ENCODE measurements at regions not wholly inside any gene's neighbourhood (a gene's known extent, or its start where the extent isn't known, plus 50 kb on each side); places are given as distances from the start of the nearest gene placed in this dataset.
A peak's percentile ranks its signal among the peaks of the same experiment; 100 is the strongest.

DNA sequence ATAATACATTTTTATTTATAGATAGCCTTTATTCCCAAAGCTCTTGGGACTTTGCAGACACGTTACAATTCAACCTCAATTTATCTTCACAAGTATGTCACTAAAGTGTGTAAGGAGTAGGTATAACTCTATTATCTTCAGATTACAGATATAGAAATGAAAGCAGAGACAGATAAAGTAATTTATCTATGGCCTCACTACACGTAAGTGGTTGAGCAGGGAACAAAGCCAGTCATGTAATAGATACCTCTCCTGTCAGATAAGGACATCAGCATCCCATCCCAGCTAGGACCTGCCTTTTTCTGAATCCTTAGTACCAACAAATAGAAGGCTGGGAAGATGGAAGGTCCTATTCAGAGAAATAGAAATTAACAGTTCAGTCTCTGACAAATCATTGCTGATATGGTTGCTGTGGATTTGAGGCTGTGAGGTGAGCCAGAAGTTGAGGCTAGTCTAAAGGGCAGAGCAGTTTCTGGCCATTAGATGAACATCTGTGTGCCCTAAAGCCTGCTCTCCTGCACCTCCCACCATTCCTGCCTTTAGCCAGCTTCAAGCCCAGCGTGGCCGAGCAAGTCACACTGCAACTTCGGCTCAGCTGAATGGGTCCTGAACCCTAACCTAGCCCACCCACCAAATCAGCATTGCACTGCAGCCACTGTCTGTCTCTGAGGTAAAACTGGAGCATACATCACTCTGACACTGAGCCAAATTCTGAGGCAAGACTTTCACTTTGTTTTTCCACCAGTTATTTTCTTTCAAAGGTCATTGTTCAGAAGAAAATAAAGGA is 71.1 kb upstream of the PLEKHA5 start:
- intact Hi-C loops (cut with micrococcal nuclease; ENCODE audit: unreplicated experiment): no loop called here
- no peak for DNase-seq
- Mint-ChIP-seq H3K27ac (ENCODE audit: unreplicated experiment) (no peak overlapping the region), H3K4me3 (ENCODE audit: low read depth, unreplicated experiment) (no peak overlapping the region), H3K27me3 (ENCODE audit: unreplicated experiment) (no peaks in the 10 kb centered on the region), H3K36me3 (ENCODE audit: insufficient read depth, unreplicated experiment) (no peaks in the 10 kb centered on the region), H3K4me1 (ENCODE audit: low read depth, unreplicated experiment) (peaks cover 13% of the 10 kb centered on the region), H3K9me3 (ENCODE audit: low read depth, unreplicated experiment) (no peaks in the 10 kb centered on the region)
- TF ChIP-seq, protein P1, sequence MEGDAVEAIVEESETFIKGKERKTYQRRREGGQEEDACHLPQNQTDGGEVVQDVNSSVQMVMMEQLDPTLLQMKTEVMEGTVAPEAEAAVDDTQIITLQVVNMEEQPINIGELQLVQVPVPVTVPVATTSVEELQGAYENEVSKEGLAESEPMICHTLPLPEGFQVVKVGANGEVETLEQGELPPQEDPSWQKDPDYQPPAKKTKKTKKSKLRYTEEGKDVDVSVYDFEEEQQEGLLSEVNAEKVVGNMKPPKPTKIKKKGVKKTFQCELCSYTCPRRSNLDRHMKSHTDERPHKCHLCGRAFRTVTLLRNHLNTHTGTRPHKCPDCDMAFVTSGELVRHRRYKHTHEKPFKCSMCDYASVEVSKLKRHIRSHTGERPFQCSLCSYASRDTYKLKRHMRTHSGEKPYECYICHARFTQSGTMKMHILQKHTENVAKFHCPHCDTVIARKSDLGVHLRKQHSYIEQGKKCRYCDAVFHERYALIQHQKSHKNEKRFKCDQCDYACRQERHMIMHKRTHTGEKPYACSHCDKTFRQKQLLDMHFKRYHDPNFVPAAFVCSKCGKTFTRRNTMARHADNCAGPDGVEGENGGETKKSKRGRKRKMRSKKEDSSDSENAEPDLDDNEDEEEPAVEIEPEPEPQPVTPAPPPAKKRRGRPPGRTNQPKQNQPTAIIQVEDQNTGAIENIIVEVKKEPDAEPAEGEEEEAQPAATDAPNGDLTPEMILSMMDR (IDR thresholded peaks at IDR 0.05; ENCODE audit: unreplicated experiment): no peak
- no TSS peak for BruUV-seq (replicated peaks)
- CTCF ChIA-PET: no interaction called here

DNA sequence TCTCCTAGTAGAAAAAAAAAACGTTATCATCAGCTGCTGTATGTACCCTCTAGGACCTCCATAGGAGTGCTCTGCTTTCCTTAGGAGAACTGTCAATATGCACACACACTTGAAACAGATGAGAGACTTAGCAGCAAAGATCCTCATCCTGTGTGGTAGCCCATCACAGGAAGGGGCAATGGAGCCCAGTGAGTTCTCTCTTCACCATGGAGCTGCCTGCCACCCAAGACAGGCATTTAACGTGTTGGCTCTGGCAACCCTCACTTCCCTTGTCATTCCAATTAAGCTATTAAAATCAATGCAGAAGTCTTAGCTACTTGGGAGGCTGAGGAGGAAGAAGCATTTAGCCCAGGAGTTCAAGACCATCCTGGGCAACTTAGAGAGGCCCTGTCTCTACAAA is 64.8 kb upstream of the PLEKHA5 start:
- intact Hi-C loops (cut with micrococcal nuclease; ENCODE audit: unreplicated experiment): loop anchor here (5.0 kb wide), 2 partner anchors 42 to 202 kb away; no protein-coding TSS in a partner anchor
- Mint-ChIP-seq H3K36me3 (ENCODE audit: insufficient read depth, unreplicated experiment) (no peaks in the 10 kb centered on the region), H3K4me1 (ENCODE audit: low read depth, unreplicated experiment) (peaks cover 36% of the 10 kb centered on the region), H3K9me3 (ENCODE audit: low read depth, unreplicated experiment) (no peaks in the 10 kb centered on the region), H3K27me3 (ENCODE audit: unreplicated experiment) (no peaks in the 10 kb centered on the region), H3K4me3 (ENCODE audit: low read depth, unreplicated experiment) (no peak overlapping the region), H3K27ac (ENCODE audit: unreplicated experiment) (no peak overlapping the region)
- TF ChIP-seq, protein P1 (IDR thresholded peaks at IDR 0.05; ENCODE audit: unreplicated experiment): no peak
- CTCF ChIA-PET: no interaction called here
- DNase-seq: no peak
- BruUV-seq (replicated peaks): no TSS peak

- DNase-seq: no peak
- intact Hi-C loops (cut with micrococcal nuclease; ENCODE audit: unreplicated experiment): loop anchor here (5.0 kb wide), 2 partner anchors 43 to 203 kb away; no protein-coding TSS in a partner anchor
- TF ChIP-seq, protein P1 (IDR thresholded peaks at IDR 0.05; ENCODE audit: unreplicated experiment): no peak
- CTCF ChIA-PET: interaction anchor here (2.2 kb wide), 1 partner anchor 31 kb away, joined by 25 read pairs; no protein-coding TSS in a partner anchor
- no TSS peak for BruUV-seq (replicated peaks)
- Mint-ChIP-seq H3K9me3 (ENCODE audit: low read depth, unreplicated experiment) (no peaks in the 10 kb centered on the region), H3K4me1 (ENCODE audit: low read depth, unreplicated experiment) (peaks cover 36% of the 10 kb centered on the region), H3K27ac (ENCODE audit: unreplicated experiment) (peak overlapping the region; percentile 93), H3K36me3 (ENCODE audit: insufficient read depth, unreplicated experiment) (no peaks in the 10 kb centered on the region), H3K27me3 (ENCODE audit: unreplicated experiment) (no peaks in the 10 kb centered on the region), H3K4me3 (ENCODE audit: low read depth, unreplicated experiment) (peak overlapping the region; percentile 60)
These were observed 64.3 kb upstream of the PLEKHA5 start for GRCh38 chr12:19065223-19065622.

DNA sequence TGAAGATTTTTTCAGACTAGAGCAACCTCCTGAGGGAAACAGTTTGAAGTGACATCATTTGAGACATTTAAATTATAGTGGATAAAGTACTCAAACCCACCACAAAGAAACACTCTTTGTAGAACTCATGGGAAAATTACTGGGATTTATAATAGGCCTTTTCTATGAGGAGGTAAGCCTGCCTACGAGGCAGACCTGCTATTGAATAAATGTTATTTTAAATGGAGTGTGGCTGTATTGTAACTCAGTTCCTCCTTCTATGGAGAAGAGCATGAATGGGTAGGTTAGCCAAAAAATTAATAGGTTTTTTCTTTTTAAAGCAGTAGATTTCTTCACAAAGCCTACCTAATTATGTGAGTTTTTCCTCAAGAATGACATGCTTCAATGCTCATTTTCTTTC is 63.7 kb upstream of the PLEKHA5 start:
- Mint-ChIP-seq H3K27me3 (ENCODE audit: unreplicated experiment) (no peaks in the 10 kb centered on the region), H3K36me3 (ENCODE audit: insufficient read depth, unreplicated experiment) (no peaks in the 10 kb centered on the region), H3K9me3 (ENCODE audit: low read depth, unreplicated experiment) (no peaks in the 10 kb centered on the region), H3K27ac (ENCODE audit: unreplicated experiment) (peak overlapping the region; percentile 93), H3K4me1 (ENCODE audit: low read depth, unreplicated experiment) (peaks cover 36% of the 10 kb centered on the region), H3K4me3 (ENCODE audit: low read depth, unreplicated experiment) (peak overlapping the region; percentile 60)
- TF ChIP-seq, protein P1 (IDR thresholded peaks at IDR 0.05; ENCODE audit: unreplicated experiment): no peak
- intact Hi-C loops (cut with micrococcal nuclease; ENCODE audit: unreplicated experiment): loop anchor here (1.0 to 5.0 kb wide), 4 partner anchors 31 to 204 kb away; no protein-coding TSS in a partner anchor
- CTCF ChIA-PET: interaction anchor here (1.1 to 2.2 kb wide), 2 partner anchors 31 to 201 kb away, joined by 3 to 25 read pairs; no protein-coding TSS in a partner anchor
- no TSS peak for BruUV-seq (replicated peaks)
- no peak for DNase-seq
